Epithelial cell of esophagus (primary cell): ENCODE measurements at regions not wholly inside any gene's neighbourhood (a gene's known extent, or its start where the extent isn't known, plus 50 kb on each side); places are given as distances from the start of the nearest gene placed in this dataset.

ENCODE experiments used
- DNase-seq: peaks from one replicate; pipeline ENCODE4 v3.0.0; 2010; ENCODE audit warnings: low read depth
- H3K4me3 ChIP-seq: 2 replicates; pipeline ENCODE4 v1.5.1; 2011; ENCODE audit warnings: mild to moderate bottlenecking, low read length, control low read depth
- TF ChIP-seq, protein P1 (sequence below): IDR thresholded peaks from 2 replicates; pipeline ENCODE4 v1.5.1; 2011; ENCODE audit warnings: low read depth, mild to moderate bottlenecking, low read length, control low read depth, inconsistent platforms; ENCODE audit not compliant: insufficient read depth; ENCODE audit errors: missing control alignments

DNA sequence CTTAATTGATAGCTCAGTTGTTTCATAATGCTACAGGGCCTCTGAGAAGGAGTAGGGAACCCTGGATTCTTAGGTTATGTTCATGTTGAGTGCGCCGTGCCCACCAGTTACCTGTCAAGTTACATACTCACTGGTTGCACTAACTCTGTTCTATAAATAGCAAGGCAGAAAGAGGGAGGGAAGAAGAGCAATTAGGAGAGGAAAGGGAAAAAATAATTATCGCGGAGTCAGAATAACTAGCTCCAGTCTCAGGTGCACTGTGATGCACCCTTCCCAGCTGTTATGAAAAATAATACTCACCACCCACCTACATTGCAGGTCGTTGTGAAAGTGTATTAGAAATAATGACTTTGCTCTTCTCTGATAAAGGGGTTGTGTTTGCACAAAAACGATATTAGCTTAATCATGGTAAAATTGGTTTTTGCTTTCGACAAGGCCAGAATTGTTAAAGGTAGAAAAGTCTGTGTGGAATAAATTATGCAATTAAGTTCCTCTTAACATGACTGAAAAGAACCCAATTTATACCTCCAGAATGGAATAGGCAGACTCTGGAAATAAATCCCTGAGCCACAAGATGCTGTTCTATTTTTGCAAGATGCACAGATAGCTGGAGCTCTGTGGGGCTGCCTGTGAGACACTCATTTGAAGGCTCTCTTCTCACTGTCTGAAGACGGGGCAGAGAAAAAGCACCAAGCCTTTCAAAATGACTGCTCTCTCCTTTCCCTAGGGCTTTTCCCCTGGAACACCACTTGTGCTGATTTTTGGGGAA, 137.6 kb upstream of the PITRM1 start:
- H3K4me3 ChIP-seq: no peak overlapping the region
- TF ChIP-seq, protein P1, sequence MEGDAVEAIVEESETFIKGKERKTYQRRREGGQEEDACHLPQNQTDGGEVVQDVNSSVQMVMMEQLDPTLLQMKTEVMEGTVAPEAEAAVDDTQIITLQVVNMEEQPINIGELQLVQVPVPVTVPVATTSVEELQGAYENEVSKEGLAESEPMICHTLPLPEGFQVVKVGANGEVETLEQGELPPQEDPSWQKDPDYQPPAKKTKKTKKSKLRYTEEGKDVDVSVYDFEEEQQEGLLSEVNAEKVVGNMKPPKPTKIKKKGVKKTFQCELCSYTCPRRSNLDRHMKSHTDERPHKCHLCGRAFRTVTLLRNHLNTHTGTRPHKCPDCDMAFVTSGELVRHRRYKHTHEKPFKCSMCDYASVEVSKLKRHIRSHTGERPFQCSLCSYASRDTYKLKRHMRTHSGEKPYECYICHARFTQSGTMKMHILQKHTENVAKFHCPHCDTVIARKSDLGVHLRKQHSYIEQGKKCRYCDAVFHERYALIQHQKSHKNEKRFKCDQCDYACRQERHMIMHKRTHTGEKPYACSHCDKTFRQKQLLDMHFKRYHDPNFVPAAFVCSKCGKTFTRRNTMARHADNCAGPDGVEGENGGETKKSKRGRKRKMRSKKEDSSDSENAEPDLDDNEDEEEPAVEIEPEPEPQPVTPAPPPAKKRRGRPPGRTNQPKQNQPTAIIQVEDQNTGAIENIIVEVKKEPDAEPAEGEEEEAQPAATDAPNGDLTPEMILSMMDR: no peak
- no peak for DNase-seq

DNA sequence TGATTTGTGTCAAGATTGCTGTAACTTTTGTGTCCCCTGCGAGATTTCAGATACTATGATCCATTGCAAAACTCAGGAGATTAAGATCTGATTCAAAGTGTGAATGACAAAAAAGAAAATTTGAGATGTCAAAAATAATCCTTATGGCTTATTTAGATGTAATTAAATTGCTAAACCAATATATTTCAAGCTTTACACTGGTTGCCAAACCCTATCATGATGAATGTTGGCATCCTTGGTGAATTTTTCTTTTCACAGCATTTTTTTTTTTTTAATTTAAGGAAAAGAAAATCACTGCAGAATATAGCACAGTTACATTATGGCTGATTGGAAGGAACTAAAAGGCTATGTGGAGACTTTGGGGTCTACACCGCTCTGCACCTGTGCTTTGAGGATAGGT, 133.5 kb upstream of the PITRM1 start:
- TF ChIP-seq, protein P1: no peak
- no peak for DNase-seq
- H3K4me3 ChIP-seq: no peak overlapping the region

DNA sequence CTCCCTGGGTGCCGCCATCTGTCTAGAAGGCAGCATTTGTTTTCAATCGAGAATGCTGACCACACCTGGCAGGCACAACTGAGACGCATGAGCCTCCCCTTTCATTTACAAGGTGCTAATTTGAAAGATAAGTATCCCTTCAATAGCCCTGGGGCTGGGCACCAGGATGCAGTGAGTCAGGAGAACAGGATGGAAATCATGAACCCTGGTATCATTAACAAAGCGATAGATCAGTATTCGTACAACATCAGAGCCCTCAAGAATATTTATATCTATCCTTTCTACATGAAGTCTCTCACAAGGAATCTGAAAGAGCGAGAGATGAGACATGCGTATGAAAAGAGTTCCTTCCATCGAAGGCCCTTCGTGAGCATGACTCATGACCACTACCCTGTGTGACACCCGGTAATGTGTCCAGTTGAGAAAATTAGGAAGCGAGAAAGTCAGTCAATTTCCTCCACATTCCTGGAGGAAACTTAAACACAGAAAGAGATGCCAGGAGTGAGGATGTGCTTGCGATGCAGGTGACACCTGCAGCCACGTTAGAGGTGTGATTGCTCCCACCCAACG, 123.1 kb upstream of the PITRM1 start:
- TF ChIP-seq, protein P1: no peak
- DNase-seq: no peak
- no peak overlapping the region for H3K4me3 ChIP-seq

DNA sequence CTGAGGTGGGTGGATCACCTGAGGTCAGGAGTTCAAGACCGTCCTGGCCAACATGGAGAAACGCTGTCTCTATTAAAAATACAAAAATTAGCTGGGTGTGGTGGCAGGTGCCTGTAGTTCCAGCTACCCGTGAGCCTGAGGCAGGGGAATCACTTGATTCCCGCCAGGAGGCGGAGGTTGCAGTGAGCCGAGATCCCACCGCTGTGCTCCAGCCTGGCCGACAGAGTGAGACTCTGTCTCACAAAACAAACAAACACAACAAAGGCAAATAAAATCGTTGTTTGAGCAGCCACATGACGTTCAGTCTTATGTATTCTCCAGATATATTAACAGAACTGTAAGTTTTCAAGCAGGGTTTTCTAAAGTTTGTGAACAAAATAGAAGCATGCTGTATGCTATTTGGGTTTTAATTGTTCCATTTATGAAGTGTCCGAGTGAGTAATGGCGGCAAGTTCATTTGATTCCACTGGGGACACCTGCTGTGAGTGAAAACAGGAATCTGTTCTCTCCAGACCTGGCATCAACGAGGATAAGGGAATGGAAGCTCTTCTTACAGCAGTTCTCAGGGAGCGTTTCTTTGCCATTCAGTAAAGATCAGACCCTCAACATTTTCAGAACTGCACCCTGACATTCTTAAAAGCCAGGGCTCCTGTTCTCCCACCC, 122.5 kb upstream of the PITRM1 start:
- TF ChIP-seq, protein P1: no peak
- DNase-seq: no peak
- H3K4me3 ChIP-seq: no peak overlapping the region

DNA sequence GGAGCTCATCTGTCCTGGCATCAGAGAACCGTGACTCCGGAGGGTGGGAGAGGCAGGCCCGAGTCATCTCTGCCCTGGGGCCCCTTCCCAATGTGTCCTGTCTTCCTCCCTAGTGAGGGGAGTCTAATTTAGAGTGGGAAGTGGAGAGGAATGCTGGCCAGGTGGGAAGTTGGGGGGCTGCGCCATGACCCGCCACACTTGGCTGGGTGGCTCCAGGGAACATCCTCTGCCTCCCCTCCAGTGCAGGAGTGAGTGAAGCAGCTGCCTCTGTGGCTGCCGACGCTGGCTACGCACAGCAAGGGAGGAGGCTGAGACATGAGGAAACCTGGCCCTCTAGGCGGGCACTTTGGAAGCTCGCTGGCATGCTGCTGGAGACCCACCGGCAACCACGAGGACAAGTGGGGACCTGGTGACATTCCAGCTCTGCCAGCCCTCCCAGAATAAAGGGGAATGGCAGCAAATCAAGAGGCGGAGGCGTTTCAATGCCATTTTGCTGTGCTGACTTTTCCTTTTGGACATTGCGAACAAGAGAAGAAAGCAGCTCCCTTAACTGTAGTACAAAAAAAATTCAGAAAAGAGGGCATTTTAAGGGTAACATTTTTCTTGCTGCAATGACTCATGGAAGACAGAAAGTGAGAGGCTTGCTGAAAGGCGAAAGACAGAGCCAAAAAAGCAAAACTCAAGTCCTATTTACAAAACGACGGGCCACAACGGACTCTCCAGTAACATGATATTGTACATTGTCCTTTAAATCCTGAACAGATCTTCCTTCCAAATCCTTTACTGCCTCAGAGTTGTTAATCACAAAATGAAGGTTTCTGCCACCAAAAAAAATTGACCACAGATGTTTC, 121.2 kb upstream of the PITRM1 start:
- H3K4me3 ChIP-seq: no peak overlapping the region
- DNase-seq: no peak
- TF ChIP-seq, protein P1: no peak

DNA sequence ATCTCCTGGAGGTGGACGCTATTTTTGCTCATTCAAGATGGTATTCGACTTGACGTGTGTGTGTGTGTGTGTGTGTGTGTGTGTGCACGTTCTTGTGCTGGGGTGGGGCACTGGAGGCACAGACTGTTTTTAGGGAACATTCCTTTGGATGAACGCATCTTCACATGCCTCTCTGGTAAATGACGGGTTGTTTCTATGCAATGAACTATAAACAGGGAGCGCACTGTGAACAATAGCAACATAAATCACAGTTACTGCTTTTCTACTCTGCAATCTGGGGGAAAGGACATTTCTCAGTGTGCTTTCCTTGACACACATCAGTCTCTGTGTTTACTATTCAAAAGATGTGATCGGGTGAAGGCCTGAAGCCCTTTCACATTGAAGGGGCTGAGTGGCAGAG, 120.1 kb upstream of the PITRM1 start:
- TF ChIP-seq, protein P1: no peak
- no peak overlapping the region for H3K4me3 ChIP-seq
- DNase-seq: no peak
